Fibroblast of lung (primary cell): ENCODE measurements at regions not wholly inside any gene's neighbourhood (a gene's known extent, or its start where the extent isn't known, plus 50 kb on each side); places are given as distances from the start of the nearest gene placed in this dataset.

Experiments used
- DNase-seq, 2 donors: peaks; one replicate each; pipeline versions ENCODE4 v3.0.0 to v3.0.0-alpha.2; 2010; ENCODE audit warnings: low read depth in 2 of 2
- H2AFZ ChIP-seq: 2 replicates; pipeline ENCODE4 v1.5.1; 2012; ENCODE audit warnings: low read length, control low read depth, inconsistent platforms
- H3K27ac ChIP-seq: 2 replicates; pipeline ENCODE4 v1.5.1; 2011; ENCODE audit warnings: low read length, control low read depth; ENCODE audit not compliant: insufficient read depth
- H3K27me3 ChIP-seq: 2 replicates; pipeline ENCODE4 v1.5.1; 2011; ENCODE audit warnings: mild to moderate bottlenecking, low read length; ENCODE audit not compliant: control insufficient read depth, insufficient read depth
- H3K36me3 ChIP-seq: 2 replicates; pipeline ENCODE4 v1.5.1; 2011; ENCODE audit warnings: low read length; ENCODE audit not compliant: control insufficient read depth, insufficient read depth
- H3K4me1 ChIP-seq: 2 replicates; pipeline ENCODE4 v1.5.1; 2011; ENCODE audit warnings: low read length; ENCODE audit not compliant: control insufficient read depth, insufficient read depth; ENCODE audit errors: extremely low read depth
- H3K4me2 ChIP-seq: 2 replicates; pipeline ENCODE4 v1.5.1; 2011; ENCODE audit warnings: low read length, control low read depth; ENCODE audit not compliant: insufficient read depth; ENCODE audit errors: extremely low read depth
- H3K4me3 ChIP-seq, 4 experiments: fragments of 200-600 bp in 1 of 4; sonication (generic) in 1 of 4; replicated peaks in 1 of 4; 2 replicates each; pipeline ENCODE4 v1.5.1; 2011 to 2016; ENCODE audit warnings: low read length in 4 of 4, low read depth in 3 of 4, mild to moderate bottlenecking in 3 of 4, control low read depth in 2 of 4, inconsistent platforms in 1 of 4, mixed read lengths in 1 of 4; ENCODE audit not compliant: insufficient read depth in 1 of 4; ENCODE audit errors: control extremely low read depth in 1 of 4
- H3K79me2 ChIP-seq: 2 replicates; pipeline ENCODE4 v1.5.1; 2012; ENCODE audit warnings: mild to moderate bottlenecking, low read length, inconsistent platforms; ENCODE audit not compliant: control insufficient read depth, insufficient read depth
- H3K9ac ChIP-seq: 2 replicates; pipeline ENCODE4 v1.5.1; 2011; ENCODE audit warnings: mild to moderate bottlenecking, low read length, control low read depth; ENCODE audit not compliant: insufficient read depth
- H3K9me3 ChIP-seq: 2 replicates; pipeline ENCODE4 v1.5.1; 2012; ENCODE audit warnings: low read depth, low read length; ENCODE audit not compliant: control insufficient read depth, insufficient read depth
- H4K20me1 ChIP-seq: 2 replicates; pipeline ENCODE4 v1.5.1; 2011; ENCODE audit warnings: low read length; ENCODE audit not compliant: control insufficient read depth, insufficient read depth; ENCODE audit errors: extremely low read depth
- CTCF ChIP-seq, 2 donors: IDR thresholded peaks in 1 of 2; conservative IDR thresholded peaks in 1 of 2; 1 replicate in 1 of 2; 2 replicates in 1 of 2; pipeline ENCODE4 v1.5.1; 2011 to 2012; ENCODE audit warnings: low read length in 2 of 2, control low read depth in 1 of 2, inconsistent platforms in 1 of 2, low read depth in 1 of 2, mild to moderate bottlenecking in 1 of 2
- EZH2 ChIP-seq: IDR thresholded peaks from 2 replicates; pipeline ENCODE4 v1.5.1; 2012; ENCODE audit warnings: low read length, control low read depth, mild to moderate bottlenecking; ENCODE audit errors: missing control alignments

GRCh38 chrX:40244980-40245379 lies 147.2 kb upstream of the BCOR start:
- Histone ChIP-seq H3K4me2 (peak overlapping the region; percentile 44), H3K79me2 (no peaks in the 10 kb centered on the region), H3K27me3 (no peaks in the 10 kb centered on the region), H3K4me3 (no peak overlapping the region), H3K27ac (no peak overlapping the region), H3K9me3 (no peaks in the 10 kb centered on the region), H4K20me1 (no peaks in the 10 kb centered on the region), H3K4me1 (peaks cover 5% of the 10 kb centered on the region), H2AFZ (no peak overlapping the region), H3K36me3 (no peaks in the 10 kb centered on the region), H3K9ac (no peak overlapping the region)
- DNase-seq = peak; percentile 23 to 44
- TF ChIP-seq CTCF (conservative IDR thresholded peaks at IDR 0.05 in 1 of 2, IDR thresholded peaks at IDR 0.05 in 1 of 2; ENCODE audit: low read depth in 1 of 2, low read length in 2 of 2) (no peak), EZH2 (no peak)

GRCh38 chrX:40243755-40244515 lies 146.2 kb upstream of the BCOR start:
- no peak for TF ChIP-seq CTCF (conservative IDR thresholded peaks at IDR 0.05 in 1 of 2, IDR thresholded peaks at IDR 0.05 in 1 of 2; ENCODE audit: low read depth in 1 of 2, low read length in 2 of 2)
- TF ChIP-seq EZH2 = no peak
- H3K4me3 ChIP-seq = no peak overlapping the region
- H3K4me2 ChIP-seq = no peak overlapping the region

GRCh38 chrX:40240844-40241243 lies 143.1 kb upstream of the BCOR start:
- Histone ChIP-seq H3K9ac (no peak overlapping the region), H4K20me1 (no peaks in the 10 kb centered on the region), H3K4me1 (peaks cover 5% of the 10 kb centered on the region), H3K4me3 (no peak overlapping the region), H3K9me3 (no peaks in the 10 kb centered on the region), H3K27me3 (no peaks in the 10 kb centered on the region), H3K27ac (no peak overlapping the region), H3K36me3 (no peaks in the 10 kb centered on the region), H3K4me2 (no peak overlapping the region), H3K79me2 (no peaks in the 10 kb centered on the region), H2AFZ (no peak overlapping the region)
- TF ChIP-seq CTCF (conservative IDR thresholded peaks at IDR 0.05 in 1 of 2, IDR thresholded peaks at IDR 0.05 in 1 of 2; ENCODE audit: low read depth in 1 of 2, low read length in 2 of 2) = no peak
- no peak for TF ChIP-seq EZH2
- DNase-seq = no peak

More at GRCh38 chrX:40243755-40244515, 146.2 kb upstream of the BCOR start:
- no peaks in the 10 kb centered on the region for H3K36me3 ChIP-seq
- H3K4me1 ChIP-seq = peaks cover 5% of the 10 kb centered on the region
- DNase-seq = peak in 1 of 2 donors; percentile 52
- no peaks in the 10 kb centered on the region for H3K27me3 ChIP-seq
- no peak overlapping the region for H3K9ac ChIP-seq
- no peak overlapping the region for H3K27ac ChIP-seq
- H3K79me2 ChIP-seq = no peaks in the 10 kb centered on the region
- H3K9me3 ChIP-seq = no peaks in the 10 kb centered on the region
- H4K20me1 ChIP-seq = no peaks in the 10 kb centered on the region
- no peak overlapping the region for H2AFZ ChIP-seq
